H9 (cell line): ENCODE measurements at regions not wholly inside any gene's neighbourhood (a gene's known extent, or its start where the extent isn't known, plus 50 kb on each side); places are given as distances from the start of the nearest gene placed in this dataset.
A peak's percentile ranks its signal among the peaks of the same experiment; 100 is the strongest.

Experiments
- DNase-seq: peaks from one replicate; pipeline ENCODE4 v3.0.0-alpha.2; 2017
- H2AFZ ChIP-seq: one replicate; pipeline ENCODE4 v1.6.1; 2013; ENCODE audit warnings: mild to moderate bottlenecking, low read length, control low read depth, moderate library complexity
- H2AK5ac ChIP-seq: 2 replicates; pipeline ENCODE4 v1.6.1; 2013; ENCODE audit warnings: low read length, control low read depth, mixed read lengths; ENCODE audit not compliant: insufficient read length
- H2BK120ac ChIP-seq: one replicate; pipeline ENCODE4 v1.6.1; 2013; ENCODE audit warnings: low read depth, mild to moderate bottlenecking, low read length, control low read depth, inconsistent platforms; ENCODE audit not compliant: poor library complexity, severe bottlenecking
- H2BK12ac ChIP-seq: 2 replicates; pipeline ENCODE4 v1.6.1; 2013; ENCODE audit warnings: low read length, control low read depth, mixed read lengths, low read depth; ENCODE audit not compliant: insufficient read length
- H2BK15ac ChIP-seq: 2 replicates; pipeline ENCODE4 v1.6.1; 2013; ENCODE audit warnings: low read depth, low read length, control low read depth
- H2BK20ac ChIP-seq: one replicate; pipeline ENCODE4 v1.6.1; 2013; ENCODE audit warnings: low read depth, mild to moderate bottlenecking, low read length, control low read depth, inconsistent platforms; ENCODE audit not compliant: poor library complexity, severe bottlenecking
- H2BK5ac ChIP-seq: 2 replicates; pipeline ENCODE4 v1.6.1; 2013; ENCODE audit warnings: low read length, control low read depth, mixed read lengths; ENCODE audit not compliant: insufficient read length
- H3K14ac ChIP-seq: 2 replicates; pipeline ENCODE4 v1.6.1; 2013; ENCODE audit warnings: low read length, control low read depth; ENCODE audit not compliant: insufficient read depth
- H3K18ac ChIP-seq: 2 replicates; pipeline ENCODE4 v1.6.1; 2013; ENCODE audit warnings: low read depth, mild to moderate bottlenecking, mixed read lengths, low read length, control low read depth; ENCODE audit not compliant: insufficient read length
- H3K23ac ChIP-seq: 2 replicates; pipeline ENCODE4 v1.6.1; 2013; ENCODE audit warnings: low read length, control low read depth, mixed read lengths, low read depth; ENCODE audit not compliant: insufficient read length
- H3K23me2 ChIP-seq: 2 replicates; pipeline ENCODE4 v1.6.1; 2013; ENCODE audit warnings: low read depth, mild to moderate bottlenecking, mixed read lengths, low read length, control low read depth; ENCODE audit not compliant: insufficient read length, poor library complexity, severe bottlenecking
- H3K27ac ChIP-seq: 2 replicates; pipeline ENCODE4 v1.5.1; 2013; ENCODE audit warnings: low read length, control low read depth, mixed read lengths, low read depth; ENCODE audit not compliant: insufficient read length
- H3K27me3 ChIP-seq: 2 replicates; pipeline ENCODE4 v1.6.1; 2013; ENCODE audit warnings: low read length, control low read depth, inconsistent platforms; ENCODE audit not compliant: insufficient read depth
- H3K4ac ChIP-seq: 2 replicates; pipeline ENCODE4 v1.6.1; 2013; ENCODE audit warnings: low read depth, mild to moderate bottlenecking, control low read depth, inconsistent platforms, low read length, moderate library complexity
- H3K4me1 ChIP-seq: 2 replicates; pipeline ENCODE4 v1.6.1; 2013; ENCODE audit warnings: low read length, control low read depth, inconsistent platforms; ENCODE audit not compliant: insufficient read depth
- H3K4me2 ChIP-seq: 2 replicates; pipeline ENCODE4 v1.6.1; 2013; ENCODE audit warnings: low read length, control low read depth, mixed read lengths; ENCODE audit not compliant: insufficient read length, insufficient read depth
- H3K56ac ChIP-seq: 2 replicates; pipeline ENCODE4 v1.6.1; 2013; ENCODE audit warnings: low read depth, mild to moderate bottlenecking, mixed read lengths, low read length, control low read depth; ENCODE audit not compliant: insufficient read length
- H3K79me1 ChIP-seq: 2 replicates; pipeline ENCODE4 v1.6.1; 2013; ENCODE audit warnings: low read depth, mild to moderate bottlenecking, moderate library complexity, low read length, control low read depth, inconsistent platforms; ENCODE audit not compliant: insufficient read depth, poor library complexity, severe bottlenecking
- H3K79me2 ChIP-seq: 2 replicates; pipeline ENCODE4 v1.6.1; 2013; ENCODE audit warnings: low read length, control low read depth, inconsistent platforms; ENCODE audit not compliant: insufficient read depth
- H3K9ac ChIP-seq: 2 replicates; pipeline ENCODE4 v1.6.1; 2013; ENCODE audit warnings: low read length, control low read depth, mixed read lengths; ENCODE audit not compliant: insufficient read length; ENCODE audit errors: extremely low read depth
- H3K9me3 ChIP-seq: one replicate; pipeline ENCODE4 v1.6.1; 2013; ENCODE audit warnings: low read depth, low read length, inconsistent platforms; ENCODE audit not compliant: control insufficient read depth
- H3T11ph ChIP-seq: one replicate; pipeline ENCODE4 v1.6.1; 2013; ENCODE audit warnings: mild to moderate bottlenecking, low read length, control low read depth, inconsistent platforms
- H4K20me1 ChIP-seq: one replicate; pipeline ENCODE4 v1.6.1; 2013; ENCODE audit not compliant: control insufficient read depth, insufficient read length, insufficient read depth
- H4K5ac ChIP-seq: 2 replicates; pipeline ENCODE4 v1.6.1; 2013; ENCODE audit warnings: low read depth, mild to moderate bottlenecking, mixed read lengths, low read length, control low read depth; ENCODE audit not compliant: insufficient read length
- H4K8ac ChIP-seq: replicated peaks from 2 replicates; pipeline ENCODE4 v1.6.1; 2013; ENCODE audit warnings: low read length, control low read depth, mixed read lengths, low read depth; ENCODE audit not compliant: insufficient read length
- H4K91ac ChIP-seq: 2 replicates; pipeline ENCODE4 v1.6.1; 2013; ENCODE audit warnings: low read depth, mild to moderate bottlenecking, moderate library complexity, mixed read lengths, low read length, control low read depth; ENCODE audit not compliant: insufficient read length
- H3K27ac Mint-ChIP-seq, 3 experiments: 2 replicates in 2 of 3; 3 replicates in 1 of 3; pipeline ENCODE4 v1.8.0; 2020 to 2021; ENCODE audit warnings: mixed read lengths in 3 of 3, mild to moderate bottlenecking in 1 of 3, moderate library complexity in 1 of 3
- H3K27me3 Mint-ChIP-seq: 2 replicates; pipeline ENCODE4 v1.8.0; 2021; ENCODE audit warnings: low read depth, mild to moderate bottlenecking, moderate library complexity, mixed read lengths
- H3K36me3 Mint-ChIP-seq, 3 experiments: 2 replicates in 2 of 3; 3 replicates in 1 of 3; pipeline ENCODE4 v1.8.0; 2020 to 2021; ENCODE audit warnings: low read depth in 3 of 3, mixed read lengths in 3 of 3; ENCODE audit not compliant: insufficient read depth in 1 of 3
- H3K4me1 Mint-ChIP-seq, 2 experiments: 2 replicates each; pipeline ENCODE4 v1.8.0; 2020; ENCODE audit warnings: mixed read lengths in 2 of 2
- H3K4me3 Mint-ChIP-seq, 2 experiments: 2 replicates in 1 of 2; 3 replicates in 1 of 2; pipeline ENCODE4 v1.8.0; 2020 to 2021; ENCODE audit warnings: mild to moderate bottlenecking in 2 of 2, mixed read lengths in 2 of 2, moderate library complexity in 1 of 2
- H3K9me3 Mint-ChIP-seq, 2 experiments: 2 replicates in 1 of 2; 3 replicates in 1 of 2; pipeline ENCODE4 v1.8.0; 2020; ENCODE audit warnings: mild to moderate bottlenecking in 2 of 2, mixed read lengths in 2 of 2, moderate library complexity in 1 of 2
- CTCF ChIP-seq: fragments of 200-600 bp; sonication (generic); conservative IDR thresholded peaks from 3 replicates; pipeline ENCODE4 v1.8.0; 2021; ENCODE audit warnings: antibody characterized with exemption, mild to moderate bottlenecking
- WGBS: extraction: QIAGEN DNeasy Blood & Tissue Kit; methylation state at CpG from one replicate; pipeline ENCODE4 v1.1.7; 2013; ENCODE audit warnings: missing lambda C conversion rate, low lambda C conversion rate, mixed read lengths; ENCODE audit not compliant: insufficient read length; ENCODE audit errors: extremely low coverage; 5-methylcytosine and 5-hydroxymethylcytosine counted together

- H3K79me2 ChIP-seq: no peaks in the 10 kb centered on the region
- H2AFZ ChIP-seq: no peak overlapping the region
- H3K23me2 ChIP-seq: peaks cover 2% of the 10 kb centered on the region
- 0 out of 7 replicates have a peak overlapping the region, but pooled peaks of 1 of the 3 experiments have one; percentile 18 for H3K27ac Mint-ChIP-seq
- H3K4ac ChIP-seq: no peak overlapping the region
- H2BK20ac ChIP-seq: no peak overlapping the region
- H3K27ac ChIP-seq: no peak overlapping the region
- no peak overlapping the region for H3K23ac ChIP-seq
- no peaks in the 10 kb centered on the region for H3K79me1 ChIP-seq
- no CpG with 5 or more reads among the region's 2 CpGs for WGBS
- no peak overlapping the region for H2BK120ac ChIP-seq
- no peak overlapping the region for H3K4me2 ChIP-seq
- H2AK5ac ChIP-seq: no peak overlapping the region
- H3K56ac ChIP-seq: no peak overlapping the region
- H2BK12ac ChIP-seq: no peak overlapping the region
- H3K27me3 ChIP-seq: no peaks in the 10 kb centered on the region
- H2BK5ac ChIP-seq: no peak overlapping the region
- no peaks in the 10 kb centered on the region for H4K20me1 ChIP-seq
- no peak overlapping the region for H4K91ac ChIP-seq
- no peak overlapping the region for H3K4me3 Mint-ChIP-seq
- H3K27me3 Mint-ChIP-seq: peaks cover 12% of the 10 kb centered on the region
- no peak for TF ChIP-seq CTCF
- no peak overlapping the region for H3T11ph ChIP-seq
- no peak overlapping the region for H3K18ac ChIP-seq
- no peak overlapping the region for H3K14ac ChIP-seq
- no peak overlapping the region for H4K8ac ChIP-seq
- H3K4me1 ChIP-seq: no peaks in the 10 kb centered on the region
- DNase-seq: no peak
- no peaks in the 10 kb centered on the region for H3K9me3 Mint-ChIP-seq
- no peak overlapping the region for H4K5ac ChIP-seq
- H3K9ac ChIP-seq: no peak overlapping the region
- no peak overlapping the region for H2BK15ac ChIP-seq
- no peaks in the 10 kb centered on the region for H3K9me3 ChIP-seq
- peaks cover 8 to 9% of the 10 kb centered on the region in 2 experiments; a peak in 3 of 4 replicates for H3K4me1 Mint-ChIP-seq
- no peaks in the 10 kb centered on the region for H3K36me3 Mint-ChIP-seq
Measured at GRCh38 chr14:34055157-34055950, 104.5 kb upstream of the EGLN3 start.
